ENCODE measurements at regions not wholly inside any gene's neighbourhood (a gene's known extent, or its start where the extent isn't known, plus 50 kb on each side); places are given as distances from the start of the nearest gene placed in this dataset.

- H3K9ac ChIP-seq (ENCODE audit: low read length) = no peak overlapping the region
- H3K4me3 ChIP-seq (ENCODE audit: low read length) = no peak overlapping the region
- H3K4me1 ChIP-seq (ENCODE audit: control insufficient read depth, insufficient read depth, low read length) = no peaks in the 10 kb centered on the region
- H3K36me3 ChIP-seq (ENCODE audit: control insufficient read depth, insufficient read depth, low read length) = no peaks in the 10 kb centered on the region
- no peaks in the 10 kb centered on the region for H3K27me3 ChIP-seq (ENCODE audit: control insufficient read depth, insufficient read depth, low read length)
- H3K9me3 ChIP-seq (ENCODE audit: control insufficient read depth, low read length) = no peaks in the 10 kb centered on the region
These were observed 97.3 kb upstream of the SMIM21 start for GRCh38 chr18:75524841-75525240.

- Histone ChIP-seq H3K9ac (ENCODE audit: low read length) (no peak overlapping the region), H3K36me3 (ENCODE audit: control insufficient read depth, insufficient read depth, low read length) (no peaks in the 10 kb centered on the region), H3K27me3 (ENCODE audit: control insufficient read depth, insufficient read depth, low read length) (no peaks in the 10 kb centered on the region), H3K4me3 (ENCODE audit: low read length) (no peak overlapping the region), H3K9me3 (ENCODE audit: control insufficient read depth, low read length) (no peaks in the 10 kb centered on the region), H3K4me1 (ENCODE audit: control insufficient read depth, insufficient read depth, low read length) (no peaks in the 10 kb centered on the region)
These were observed 96.7 kb upstream of the SMIM21 start for GRCh38 chr18:75524181-75524580.

GRCh38 chr18:75521816-75522215, 94.3 kb upstream of the SMIM21 start:
- Histone ChIP-seq H3K9ac (ENCODE audit: low read length) (no peak overlapping the region), H3K27me3 (ENCODE audit: control insufficient read depth, insufficient read depth, low read length) (no peaks in the 10 kb centered on the region), H3K4me1 (ENCODE audit: control insufficient read depth, insufficient read depth, low read length) (no peaks in the 10 kb centered on the region), H3K4me3 (ENCODE audit: low read length) (no peak overlapping the region), H3K9me3 (ENCODE audit: control insufficient read depth, low read length) (no peaks in the 10 kb centered on the region), H3K36me3 (ENCODE audit: control insufficient read depth, insufficient read depth, low read length) (no peaks in the 10 kb centered on the region)

GRCh38 chr18:75518007-75518406, 90.5 kb upstream of the SMIM21 start:
- Histone ChIP-seq H3K9me3 (ENCODE audit: control insufficient read depth, low read length) (no peaks in the 10 kb centered on the region), H3K4me1 (ENCODE audit: control insufficient read depth, insufficient read depth, low read length) (no peaks in the 10 kb centered on the region), H3K27me3 (ENCODE audit: control insufficient read depth, insufficient read depth, low read length) (no peaks in the 10 kb centered on the region), H3K4me3 (ENCODE audit: low read length) (no peak overlapping the region), H3K9ac (ENCODE audit: low read length) (no peak overlapping the region), H3K36me3 (ENCODE audit: control insufficient read depth, insufficient read depth, low read length) (no peaks in the 10 kb centered on the region)

DNA sequence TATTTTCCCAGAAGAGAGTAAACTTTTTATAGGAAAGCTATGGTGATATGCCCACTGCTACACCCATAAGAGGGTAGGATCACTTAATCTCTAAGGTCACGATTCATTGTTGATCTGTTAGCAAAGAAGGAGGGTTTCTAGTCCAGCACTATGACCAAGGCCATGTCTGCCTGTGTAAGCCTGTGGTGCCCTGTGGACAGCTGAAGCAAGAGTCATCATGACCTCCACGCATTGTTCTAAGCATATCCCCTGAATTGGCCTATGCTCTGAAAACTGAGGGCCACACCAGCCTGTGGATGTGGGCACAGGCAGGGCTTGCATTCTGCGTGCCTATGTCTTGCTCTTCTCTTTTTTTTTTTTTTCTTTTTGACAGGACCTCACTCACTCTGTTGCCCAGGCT, 89.8 kb upstream of the SMIM21 start:
- no peaks in the 10 kb centered on the region for H3K9me3 ChIP-seq (ENCODE audit: control insufficient read depth, low read length)
- H3K36me3 ChIP-seq (ENCODE audit: control insufficient read depth, insufficient read depth, low read length) = no peaks in the 10 kb centered on the region
- H3K27me3 ChIP-seq (ENCODE audit: control insufficient read depth, insufficient read depth, low read length) = no peaks in the 10 kb centered on the region
- no peak overlapping the region for H3K9ac ChIP-seq (ENCODE audit: low read length)
- H3K4me1 ChIP-seq (ENCODE audit: control insufficient read depth, insufficient read depth, low read length) = no peaks in the 10 kb centered on the region
- H3K4me3 ChIP-seq (ENCODE audit: low read length) = no peak overlapping the region

DNA sequence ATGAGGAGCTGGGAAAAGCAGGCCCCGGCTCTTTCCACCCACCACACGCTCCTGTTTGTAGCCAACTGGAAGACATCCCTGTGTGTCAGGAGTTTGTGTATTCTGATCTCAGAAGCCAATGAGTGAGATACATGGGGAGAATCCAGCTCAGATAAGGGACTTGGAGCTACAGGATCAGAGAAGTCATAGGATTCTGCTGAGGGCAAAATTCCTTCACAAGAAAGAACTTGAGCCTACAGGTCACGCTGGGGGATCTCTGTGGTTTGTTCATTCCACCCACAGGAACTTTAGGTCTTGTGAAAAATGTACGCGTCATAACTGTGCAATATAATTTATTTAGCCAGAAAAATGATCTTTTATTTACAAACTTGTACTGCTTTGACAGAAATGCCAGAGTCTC, 80.1 kb upstream of the SMIM21 start:
- H3K9ac ChIP-seq (ENCODE audit: low read length) = no peak overlapping the region
- H3K36me3 ChIP-seq (ENCODE audit: control insufficient read depth, insufficient read depth, low read length) = no peaks in the 10 kb centered on the region
- H3K4me1 ChIP-seq (ENCODE audit: control insufficient read depth, insufficient read depth, low read length) = no peaks in the 10 kb centered on the region
- H3K9me3 ChIP-seq (ENCODE audit: control insufficient read depth, low read length) = no peaks in the 10 kb centered on the region
- H3K27me3 ChIP-seq (ENCODE audit: control insufficient read depth, insufficient read depth, low read length) = no peaks in the 10 kb centered on the region
- no peak overlapping the region for H3K4me3 ChIP-seq (ENCODE audit: low read length)

DNA sequence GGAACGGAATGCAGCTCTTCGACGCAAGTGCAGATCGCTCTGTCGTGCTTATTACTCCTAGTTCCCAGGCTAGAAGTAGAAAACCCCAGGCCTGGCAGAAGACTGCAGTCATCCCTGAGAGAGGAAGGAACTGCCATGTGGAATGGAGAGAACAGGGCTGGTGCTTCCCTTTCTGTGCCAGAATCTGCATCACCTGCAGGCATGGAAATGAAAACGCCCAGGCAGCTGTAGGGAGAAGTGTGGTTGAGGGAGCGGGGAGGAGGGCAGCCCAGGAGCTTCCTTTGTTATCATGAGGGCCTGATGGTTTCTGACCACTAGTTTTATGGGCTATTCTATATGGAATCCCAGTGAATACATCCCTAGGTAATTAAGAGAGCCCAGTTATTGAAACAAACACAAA, 79.4 kb upstream of the SMIM21 start:
- no peaks in the 10 kb centered on the region for H3K36me3 ChIP-seq (ENCODE audit: control insufficient read depth, insufficient read depth, low read length)
- no peaks in the 10 kb centered on the region for H3K27me3 ChIP-seq (ENCODE audit: control insufficient read depth, insufficient read depth, low read length)
- H3K9ac ChIP-seq (ENCODE audit: low read length) = no peak overlapping the region
- no peak overlapping the region for H3K4me3 ChIP-seq (ENCODE audit: low read length)
- H3K9me3 ChIP-seq (ENCODE audit: control insufficient read depth, low read length) = no peaks in the 10 kb centered on the region
- H3K4me1 ChIP-seq (ENCODE audit: control insufficient read depth, insufficient read depth, low read length) = no peaks in the 10 kb centered on the region

GRCh38 chr18:75504469-75504868, 77.0 kb upstream of the SMIM21 start:
- no peak overlapping the region for H3K4me3 ChIP-seq (ENCODE audit: low read length)
- H3K9me3 ChIP-seq (ENCODE audit: control insufficient read depth, low read length) = no peaks in the 10 kb centered on the region
- H3K27me3 ChIP-seq (ENCODE audit: control insufficient read depth, insufficient read depth, low read length) = no peaks in the 10 kb centered on the region
- no peaks in the 10 kb centered on the region for H3K36me3 ChIP-seq (ENCODE audit: control insufficient read depth, insufficient read depth, low read length)
- H3K4me1 ChIP-seq (ENCODE audit: control insufficient read depth, insufficient read depth, low read length) = no peaks in the 10 kb centered on the region
- no peak overlapping the region for H3K9ac ChIP-seq (ENCODE audit: low read length)

GRCh38 chr18:75503615-75504014, 76.1 kb upstream of the SMIM21 start:
- Histone ChIP-seq H3K9me3 (ENCODE audit: control insufficient read depth, low read length) (no peaks in the 10 kb centered on the region), H3K4me3 (ENCODE audit: low read length) (no peak overlapping the region), H3K9ac (ENCODE audit: low read length) (no peak overlapping the region), H3K27me3 (ENCODE audit: control insufficient read depth, insufficient read depth, low read length) (no peaks in the 10 kb centered on the region), H3K36me3 (ENCODE audit: control insufficient read depth, insufficient read depth, low read length) (no peaks in the 10 kb centered on the region), H3K4me1 (ENCODE audit: control insufficient read depth, insufficient read depth, low read length) (no peaks in the 10 kb centered on the region)

- Histone ChIP-seq H3K9ac (ENCODE audit: low read length) (no peak overlapping the region), H3K4me1 (ENCODE audit: control insufficient read depth, insufficient read depth, low read length) (no peaks in the 10 kb centered on the region), H3K4me3 (ENCODE audit: low read length) (no peak overlapping the region)
These were observed 74.8 kb upstream of the SMIM21 start for GRCh38 chr18:75502286-75502685.

DNA sequence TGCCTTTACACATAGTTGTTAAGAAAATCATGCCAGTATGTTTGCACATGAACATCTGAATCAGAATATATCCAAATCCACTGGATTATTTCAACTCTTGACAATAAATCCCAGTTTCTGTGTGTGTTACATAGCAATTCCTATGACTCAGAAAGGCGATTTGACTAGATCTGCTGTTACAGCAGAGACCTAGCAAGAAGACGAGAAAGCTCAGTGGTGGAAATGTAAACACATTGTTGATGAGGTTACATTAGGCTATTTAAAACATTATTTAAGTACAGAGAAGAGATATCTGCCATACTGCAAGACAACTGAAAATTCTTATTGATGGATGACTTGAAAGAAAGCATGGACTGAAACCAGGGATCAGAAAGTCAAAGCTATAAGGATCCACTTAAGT, 73.0 kb upstream of the SMIM21 start:
- Histone ChIP-seq H3K4me1 (ENCODE audit: control insufficient read depth, insufficient read depth, low read length) (no peaks in the 10 kb centered on the region), H3K4me3 (ENCODE audit: low read length) (no peak overlapping the region), H3K9ac (ENCODE audit: low read length) (no peak overlapping the region), H3K36me3 (ENCODE audit: control insufficient read depth, insufficient read depth, low read length) (no peaks in the 10 kb centered on the region), H3K9me3 (ENCODE audit: control insufficient read depth, low read length) (no peaks in the 10 kb centered on the region), H3K27me3 (ENCODE audit: control insufficient read depth, insufficient read depth, low read length) (no peaks in the 10 kb centered on the region)

More at GRCh38 chr18:75502286-75502685, 74.8 kb upstream of the SMIM21 start:
- no peaks in the 10 kb centered on the region for H3K27me3 ChIP-seq (ENCODE audit: control insufficient read depth, insufficient read depth, low read length)
- H3K9me3 ChIP-seq (ENCODE audit: control insufficient read depth, low read length) = no peaks in the 10 kb centered on the region
- H3K36me3 ChIP-seq (ENCODE audit: control insufficient read depth, insufficient read depth, low read length) = no peaks in the 10 kb centered on the region

DNA sequence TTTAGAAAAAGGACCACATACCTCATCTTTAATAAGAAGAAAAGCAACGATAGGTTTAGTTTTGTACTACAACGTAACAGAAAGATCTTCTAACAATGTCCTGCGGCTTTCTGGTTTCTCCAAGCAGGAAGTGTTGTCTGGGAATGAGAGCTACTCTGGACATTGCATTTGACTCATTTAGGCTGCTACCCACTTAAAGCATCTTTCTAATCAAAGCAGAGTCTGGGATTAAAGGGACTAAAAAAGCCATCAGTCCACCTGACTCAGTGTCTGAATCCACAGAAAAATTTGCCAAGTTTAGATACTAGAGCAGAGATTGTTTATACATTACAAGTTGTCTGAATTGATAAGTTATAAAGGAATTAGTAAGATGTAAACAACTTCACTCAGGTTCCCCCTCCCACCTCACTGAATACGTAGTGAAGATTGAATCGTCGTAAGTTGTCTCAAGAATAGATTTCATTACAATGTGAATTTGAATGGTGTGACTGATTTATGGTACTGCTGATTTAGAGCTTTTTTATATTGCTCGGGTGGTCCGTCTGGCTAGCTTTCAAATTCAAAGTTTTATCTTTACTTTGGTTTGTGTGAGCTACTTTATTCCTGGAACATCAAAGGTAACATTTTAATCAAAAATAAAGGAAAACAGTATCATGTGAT, 70.2 kb upstream of the SMIM21 start:
- no peaks in the 10 kb centered on the region for H3K36me3 ChIP-seq (ENCODE audit: control insufficient read depth, insufficient read depth, low read length)
- H3K9me3 ChIP-seq (ENCODE audit: control insufficient read depth, low read length) = no peaks in the 10 kb centered on the region
- no peak overlapping the region for H3K9ac ChIP-seq (ENCODE audit: low read length)
- no peaks in the 10 kb centered on the region for H3K27me3 ChIP-seq (ENCODE audit: control insufficient read depth, insufficient read depth, low read length)
- H3K4me3 ChIP-seq (ENCODE audit: low read length) = no peak overlapping the region
- no peaks in the 10 kb centered on the region for H3K4me1 ChIP-seq (ENCODE audit: control insufficient read depth, insufficient read depth, low read length)

- Histone ChIP-seq H3K4me1 (ENCODE audit: control insufficient read depth, insufficient read depth, low read length) (no peaks in the 10 kb centered on the region), H3K9me3 (ENCODE audit: control insufficient read depth, low read length) (no peaks in the 10 kb centered on the region)
These were observed 68.6 kb upstream of the SMIM21 start for GRCh38 chr18:75496151-75496550.

More at GRCh38 chr18:75496151-75496550, 68.6 kb upstream of the SMIM21 start:
- no peak overlapping the region for H3K4me3 ChIP-seq (ENCODE audit: low read length)
- H3K9ac ChIP-seq (ENCODE audit: low read length) = no peak overlapping the region
- H3K27me3 ChIP-seq (ENCODE audit: control insufficient read depth, insufficient read depth, low read length) = no peaks in the 10 kb centered on the region
- no peaks in the 10 kb centered on the region for H3K36me3 ChIP-seq (ENCODE audit: control insufficient read depth, insufficient read depth, low read length)

Data from mucosa of stomach (tissue), 1 donor.